NCI-H526 treated with DMSO at 0.1 percent for 48 hours (cell line): ENCODE measurements at regions not wholly inside any gene's neighbourhood (a gene's known extent, or its start where the extent isn't known, plus 50 kb on each side); places are given as distances from the start of the nearest gene placed in this dataset.
"Not testable (repeated sequence)": the region's sequence is repeated elsewhere in the genome, so short reads cannot be mapped to it uniquely, and the experiment has no call there.

ENCODE experiments used
- DNase-seq: peaks from one replicate; lab custom pipeline; 2025; lab: John Stamatoyannopoulos, UW

DNA sequence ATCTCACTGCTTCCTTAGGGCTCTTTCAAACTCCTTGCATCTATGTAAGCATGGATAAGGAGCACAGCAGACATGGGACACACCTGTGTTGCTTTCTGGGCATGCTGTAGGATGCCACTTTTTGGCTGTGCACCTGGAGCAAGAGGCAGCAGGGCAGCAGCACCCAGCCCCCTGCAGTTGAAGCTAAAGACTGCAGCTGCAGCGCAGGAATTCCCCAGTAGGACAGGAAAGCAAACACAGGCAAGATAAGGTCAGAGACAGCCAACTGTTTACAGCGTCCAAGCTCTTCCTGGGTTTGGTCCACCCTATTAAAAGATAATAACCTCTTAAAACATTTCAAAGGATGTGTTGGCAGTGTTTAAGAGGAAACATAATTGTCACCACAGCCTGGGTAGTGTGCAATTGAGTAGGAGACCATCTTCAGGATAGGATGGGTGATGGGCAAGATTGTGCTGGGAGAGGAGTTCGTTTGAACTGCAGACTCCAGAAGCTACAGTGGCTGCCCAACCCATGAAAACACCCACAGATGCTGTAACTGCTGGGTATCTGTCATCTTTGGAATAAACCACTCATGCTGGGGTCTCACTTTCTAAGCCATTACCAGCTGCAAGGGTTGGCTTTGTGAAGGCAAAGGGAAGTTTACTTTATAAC lies 242.3 kb upstream of the PLGLB1 start:
- not testable (repeated sequence) for DNase-seq

DNA sequence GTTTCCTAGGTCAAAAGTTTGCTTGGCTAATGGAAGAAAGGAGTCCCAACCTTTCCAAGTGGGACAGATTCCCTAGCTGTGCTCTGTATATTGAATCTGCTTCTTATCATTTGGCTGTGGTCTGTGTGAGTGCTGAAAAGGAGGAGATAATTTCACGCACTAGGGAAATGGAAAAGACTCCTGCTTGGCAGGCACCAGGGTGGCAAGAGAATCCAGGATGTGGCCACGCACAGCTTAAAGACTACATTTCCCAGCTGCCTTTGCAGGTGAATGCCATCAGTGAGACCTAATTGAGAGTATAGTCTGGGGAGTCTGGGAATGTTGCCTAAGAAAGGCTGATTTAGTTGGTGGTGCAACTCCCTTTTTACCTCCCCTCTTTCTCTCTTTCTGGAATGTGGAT lies 253.5 kb upstream of the PLGLB1 start:
- not testable (repeated sequence) for DNase-seq

DNA sequence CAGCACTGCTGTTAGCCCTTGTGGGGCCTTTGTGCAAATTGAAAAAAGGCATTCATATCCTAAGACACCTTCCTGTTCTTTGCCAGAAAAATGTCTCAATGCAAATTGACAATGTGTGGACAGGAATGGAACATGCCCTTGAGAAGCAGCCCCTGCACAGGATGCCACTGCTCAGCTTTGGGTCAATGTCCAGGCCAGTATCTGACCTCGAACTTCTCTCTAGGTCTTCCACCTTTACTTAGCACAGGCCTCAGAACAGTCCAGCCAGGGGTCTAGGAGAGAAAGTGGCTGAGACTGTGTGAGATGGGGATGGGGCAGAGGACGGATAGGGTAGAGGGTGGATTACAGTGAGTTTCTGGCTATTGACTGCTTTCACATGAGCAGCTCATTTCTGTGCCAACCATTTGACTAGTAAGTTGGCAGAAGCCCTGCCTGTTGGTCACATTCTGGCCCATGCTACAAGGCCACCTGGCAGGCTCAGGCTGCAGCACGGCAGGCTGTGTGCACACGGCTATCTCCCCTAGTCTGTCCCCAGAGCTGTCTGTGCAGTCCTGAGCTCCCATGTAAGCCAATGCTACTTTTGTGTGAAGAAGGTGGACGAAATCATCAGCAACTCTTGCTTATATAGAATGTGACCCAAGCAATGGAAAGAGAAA lies 254.5 kb upstream of the PLGLB1 start:
- not testable (repeated sequence) for DNase-seq

DNA sequence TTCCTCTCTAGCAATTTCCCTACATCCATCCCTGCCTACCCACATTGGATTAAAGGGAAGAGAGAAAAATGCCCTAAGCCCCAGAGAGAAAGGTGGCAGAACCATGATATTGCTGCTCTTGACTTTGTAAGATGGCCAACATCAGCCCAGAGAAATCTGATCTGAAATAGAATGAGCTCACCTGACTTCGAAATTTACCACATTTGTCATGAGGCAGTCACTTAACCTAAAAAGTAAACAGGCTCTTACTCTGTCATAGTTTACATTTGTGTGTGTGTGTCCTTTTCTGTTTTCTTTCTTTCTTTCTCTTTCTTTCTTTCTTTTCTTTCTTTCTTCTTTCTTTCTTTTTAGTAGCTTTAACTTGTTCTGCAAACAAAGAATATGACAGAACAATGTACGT lies 255.0 kb upstream of the PLGLB1 start:
- DNase-seq, result not testable (repeated sequence)

DNA sequence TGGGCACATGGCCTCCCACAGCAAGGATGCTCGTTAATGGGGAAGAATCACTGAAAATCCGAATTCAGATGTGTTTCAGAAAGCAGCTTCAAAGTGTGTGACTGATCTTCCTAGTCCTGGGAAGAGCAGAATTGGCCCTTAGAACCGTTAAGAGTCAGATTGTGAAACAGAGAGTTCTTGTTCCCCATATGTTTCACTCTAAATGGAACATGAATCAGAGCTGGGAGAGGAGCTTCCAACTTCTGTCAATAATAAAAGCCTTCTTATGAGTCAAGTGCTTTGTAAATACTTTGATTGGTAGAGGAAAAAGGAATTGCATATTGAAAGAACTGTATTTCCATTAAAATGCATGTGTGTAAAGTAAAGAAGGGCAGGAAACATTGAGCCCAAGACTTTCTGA lies 256.1 kb upstream of the PLGLB1 start:
- not testable (repeated sequence) for DNase-seq

DNA sequence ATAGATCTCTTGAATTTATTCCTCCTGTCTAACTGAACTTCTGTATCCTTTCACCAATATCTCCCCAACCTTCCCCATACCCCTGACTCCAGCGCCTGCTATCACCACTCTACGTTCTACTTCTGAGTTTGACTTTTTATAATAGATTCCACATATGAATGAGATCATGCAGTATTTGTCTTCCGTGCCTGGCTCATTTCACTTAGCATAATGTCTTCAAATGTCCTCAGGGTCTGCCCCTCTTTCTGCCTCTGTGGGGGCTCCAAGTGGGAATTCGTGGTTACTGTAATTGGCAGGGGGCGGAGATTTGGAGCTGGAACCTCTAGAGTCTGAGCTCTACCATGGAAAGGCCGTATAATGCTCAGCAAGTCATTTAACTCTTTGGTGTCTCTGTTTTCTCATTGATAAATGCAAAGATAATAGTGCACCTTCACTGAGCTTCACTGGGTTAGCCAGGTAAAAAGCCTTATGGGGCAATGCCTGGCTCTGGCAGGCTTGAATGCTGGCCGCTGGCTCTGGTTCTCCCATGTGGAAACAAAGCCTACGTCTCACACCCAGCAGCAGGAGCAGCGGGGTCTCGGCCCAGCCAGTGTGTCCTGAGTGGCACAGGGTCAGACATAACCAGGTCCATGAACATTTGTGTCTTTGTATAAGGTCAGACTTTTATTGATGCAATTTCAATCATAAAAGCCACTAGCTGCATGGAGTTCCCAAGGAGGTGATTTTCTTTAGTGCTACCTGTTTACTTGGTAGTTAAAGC lies 259.1 kb upstream of the PLGLB1 start:
- not testable (repeated sequence) for DNase-seq

DNA sequence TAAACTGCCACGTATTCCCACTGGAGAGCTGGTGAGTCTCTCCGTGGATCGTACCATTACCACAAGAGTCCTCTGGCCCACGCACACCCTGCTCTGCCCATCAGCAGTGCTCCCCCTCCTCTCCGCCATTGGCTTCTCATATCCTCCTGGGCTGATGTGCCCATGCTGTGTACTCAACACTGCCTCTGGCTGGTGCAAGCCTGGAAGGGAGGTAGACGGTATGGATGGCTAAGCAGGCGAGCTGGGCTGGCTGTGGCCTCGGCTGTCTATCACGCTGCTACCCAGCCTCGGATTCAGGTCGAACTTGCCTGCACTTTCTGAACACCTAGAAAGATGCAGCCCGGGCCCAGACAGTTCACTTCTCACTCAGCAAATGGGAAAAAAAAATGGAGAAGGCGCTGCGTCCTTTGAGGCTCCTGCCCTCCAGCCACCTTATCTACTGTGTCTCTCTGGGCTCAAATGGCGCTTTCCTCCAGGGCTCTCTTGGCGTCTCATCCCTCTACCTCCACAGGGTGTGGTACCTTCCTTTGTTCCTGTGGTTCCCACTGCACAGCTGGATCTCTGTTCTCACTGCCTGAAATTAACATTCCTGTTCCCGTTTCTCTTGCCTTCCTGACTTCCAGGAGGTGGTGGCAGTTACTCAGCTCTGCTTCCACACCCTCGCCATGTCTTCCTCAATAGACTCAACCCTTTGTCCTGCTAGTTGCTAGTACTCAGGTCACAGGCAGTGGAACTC lies 262.3 kb upstream of the PLGLB1 start:
- not testable (repeated sequence) for DNase-seq

DNA sequence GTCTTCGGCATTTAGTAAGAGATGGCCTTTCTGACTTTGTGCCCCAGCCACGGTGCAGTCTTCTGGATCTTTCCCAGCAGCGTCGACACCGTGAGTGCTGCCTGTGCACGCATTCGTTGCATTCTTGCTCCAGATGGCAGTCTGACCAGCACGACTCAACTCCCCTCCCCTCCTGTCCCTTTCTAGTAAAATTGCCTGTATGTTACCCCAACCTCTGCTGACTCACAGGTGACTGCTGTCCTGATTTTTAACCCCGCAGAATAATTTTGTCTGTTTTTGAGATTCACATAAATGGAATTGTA lies 262.8 kb upstream of the PLGLB1 start:
- DNase-seq, result not testable (repeated sequence)

DNA sequence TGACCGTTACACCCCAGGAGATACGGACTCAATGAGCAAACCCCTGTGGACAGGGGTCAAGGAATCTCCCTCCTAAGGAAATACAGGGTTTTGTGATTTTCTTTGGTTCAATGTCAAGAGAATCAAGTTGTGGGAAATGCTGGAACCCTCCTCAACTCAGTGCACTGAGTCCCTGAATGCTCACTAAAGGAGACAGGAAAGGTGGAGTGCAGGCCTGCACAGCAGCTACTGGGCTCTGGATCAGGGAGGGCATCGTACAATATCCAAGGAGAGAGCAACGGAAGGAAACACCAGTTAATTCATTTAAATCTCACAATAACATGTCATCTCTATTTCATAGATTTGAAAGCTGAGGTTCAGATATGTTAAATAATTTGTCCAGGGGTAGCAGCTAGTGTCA lies 263.5 kb upstream of the PLGLB1 start:
- not testable (repeated sequence) for DNase-seq

DNA sequence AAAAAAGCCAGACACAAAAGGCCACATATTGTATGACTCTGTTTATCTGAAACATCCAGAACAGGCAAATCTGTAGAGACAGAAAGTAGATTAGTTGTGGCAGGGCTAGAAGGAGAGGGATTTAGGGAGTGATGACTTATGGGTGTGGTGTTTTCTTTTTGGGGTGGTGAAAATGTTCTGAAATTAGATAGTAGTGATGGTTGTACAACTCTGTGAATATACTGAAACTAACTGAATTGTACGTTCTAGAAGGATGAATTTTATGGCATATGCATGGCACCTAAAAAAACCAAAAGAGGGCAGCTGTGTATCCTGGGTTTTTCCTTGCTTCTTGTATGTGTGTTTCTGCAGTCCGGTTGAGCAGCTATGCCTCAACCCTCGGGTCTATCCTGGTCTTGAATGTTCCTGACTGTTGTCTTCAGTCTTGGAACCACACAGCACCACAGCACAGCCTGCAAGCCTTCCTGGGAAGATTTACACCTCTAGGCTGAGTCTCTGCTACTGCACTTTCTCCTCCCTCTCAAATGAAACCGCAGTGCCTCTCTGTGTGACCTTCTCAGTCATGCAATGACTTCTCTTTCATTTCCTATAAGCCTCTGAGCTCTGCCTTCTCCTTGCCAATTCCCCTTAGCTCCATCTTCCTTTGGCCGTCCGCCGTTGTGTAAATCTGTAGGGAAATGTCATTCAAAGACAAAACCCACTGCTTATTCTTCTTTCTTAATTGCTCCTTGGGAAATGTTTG lies 269.1 kb upstream of the PLGLB1 start:
- DNase-seq, result not testable (repeated sequence)

DNA sequence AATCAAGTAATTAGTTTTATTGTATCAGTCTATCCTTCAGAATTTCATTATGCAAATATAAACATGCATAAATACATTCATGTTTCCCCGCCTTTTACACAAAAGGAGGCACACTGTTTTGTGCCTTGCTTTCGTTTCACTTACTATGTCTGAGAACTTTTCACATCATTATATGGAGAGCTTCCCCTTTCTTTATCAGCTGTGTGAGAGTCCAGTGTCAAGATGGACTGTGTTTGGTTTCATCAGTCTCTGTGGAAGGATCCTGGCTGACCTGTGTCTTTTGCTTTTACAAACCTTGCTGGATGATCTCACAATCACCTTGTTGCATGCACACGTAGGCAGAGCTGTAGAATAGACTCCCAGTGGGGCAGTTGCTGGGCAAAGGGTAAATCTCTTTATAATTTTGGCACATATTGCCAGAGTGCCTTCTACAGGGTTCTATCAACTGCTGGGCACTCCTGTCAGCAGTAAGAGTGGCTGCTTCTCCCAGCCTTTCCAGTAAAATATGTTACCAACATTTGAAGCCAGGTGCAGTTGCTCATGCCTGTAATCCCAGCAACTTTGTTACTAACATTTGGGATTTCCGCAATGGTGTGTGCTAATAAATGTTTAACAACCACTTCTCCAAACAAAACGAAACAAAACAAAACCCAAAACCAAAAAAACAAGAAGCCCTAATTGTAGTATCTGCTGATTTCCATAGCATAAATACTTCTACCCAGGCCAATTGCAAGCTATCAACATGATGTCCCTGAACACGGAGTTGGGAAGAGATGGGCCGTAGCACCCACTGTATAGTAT lies 270.0 kb upstream of the PLGLB1 start:
- DNase-seq, result not testable (repeated sequence)

DNA sequence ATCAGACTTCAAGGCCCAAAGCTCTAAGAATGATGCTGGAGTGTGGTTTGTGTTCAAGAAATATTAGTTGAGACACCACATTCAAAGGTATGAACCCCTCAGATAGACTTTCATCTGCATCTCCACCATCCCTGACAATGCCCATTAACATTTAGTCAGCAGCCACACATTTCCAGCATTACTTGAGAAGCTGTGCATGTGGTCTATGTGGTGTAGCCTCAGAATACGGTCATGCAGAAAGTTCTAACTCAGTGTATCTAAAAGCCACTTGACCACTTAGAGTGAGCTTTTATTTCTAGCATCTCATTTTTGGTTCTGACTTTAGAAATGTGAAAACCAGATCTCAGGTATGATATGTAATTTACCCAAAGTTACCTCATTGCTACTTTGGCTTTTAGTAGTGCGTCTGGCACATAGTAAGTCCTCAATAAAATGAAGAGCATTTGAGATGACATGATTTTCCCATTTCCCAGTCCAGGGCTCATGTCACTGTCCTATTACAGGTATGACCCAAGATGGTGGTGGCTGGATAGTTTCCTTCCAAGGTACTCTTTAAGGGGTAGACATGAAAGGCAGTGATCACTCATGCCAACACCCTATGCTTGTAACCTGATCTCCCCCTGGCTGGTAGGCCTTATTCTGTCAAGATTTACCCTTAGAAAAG lies 272.4 kb upstream of the PLGLB1 start:
- not testable (repeated sequence) for DNase-seq

DNA sequence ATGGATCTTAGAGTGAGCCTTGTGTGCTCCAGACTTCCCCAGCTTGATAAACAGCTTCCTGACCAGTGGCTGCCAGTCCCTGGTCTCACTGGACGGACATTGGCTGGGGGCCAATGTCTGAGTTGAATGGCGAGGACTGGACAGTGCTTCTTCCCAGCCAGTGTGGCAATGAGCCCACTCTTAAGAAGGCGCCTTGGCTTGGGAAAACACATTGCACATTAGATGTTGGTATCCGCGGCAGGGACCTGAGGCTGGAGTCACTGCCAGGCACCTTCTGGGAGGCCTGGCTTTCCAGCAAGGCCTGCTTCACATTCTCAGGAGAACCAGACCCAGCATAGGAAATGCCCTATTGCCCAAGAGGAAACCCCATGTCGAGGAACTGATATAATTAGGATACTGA lies 273.5 kb upstream of the PLGLB1 start:
- not testable (repeated sequence) for DNase-seq

DNA sequence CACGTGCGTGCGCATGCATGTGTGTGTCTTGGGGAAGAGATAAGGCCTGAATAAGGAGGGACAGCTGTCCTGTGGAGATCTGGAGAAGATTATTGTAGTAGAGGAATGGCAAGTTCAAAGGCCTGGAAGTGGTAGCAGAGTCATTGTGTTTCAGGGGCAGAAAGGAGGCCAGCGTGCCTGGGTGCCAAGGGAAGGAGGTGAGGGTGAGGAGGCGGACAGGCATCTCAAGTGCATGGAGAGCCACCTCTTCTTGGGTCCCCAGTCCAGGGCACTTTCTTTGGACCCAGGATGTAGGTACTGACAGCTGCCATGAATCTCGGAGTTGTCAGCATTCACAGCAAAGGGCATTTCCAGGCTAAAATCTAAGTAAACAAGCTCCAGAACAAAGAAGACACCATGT lies 279.7 kb upstream of the PLGLB1 start:
- DNase-seq, result not testable (repeated sequence)

DNA sequence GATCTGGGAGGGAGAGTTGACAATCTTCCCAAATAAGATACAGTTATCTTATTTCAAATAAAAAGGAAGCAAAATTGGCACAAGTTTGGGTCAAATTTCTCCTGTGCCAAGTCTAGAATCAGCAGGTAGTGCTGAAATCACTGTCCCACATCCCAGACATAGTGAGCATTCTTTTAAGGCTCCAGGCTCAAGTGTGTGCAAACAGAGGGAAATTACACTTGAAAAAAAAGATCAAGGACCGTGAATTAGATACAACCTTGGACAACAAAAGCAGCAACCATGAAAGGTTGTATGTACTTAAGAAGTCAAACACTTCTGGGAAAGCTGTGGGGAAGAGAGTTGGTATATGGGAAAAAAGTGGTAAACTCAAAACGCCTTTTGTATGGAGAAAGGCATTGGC lies 280.2 kb upstream of the PLGLB1 start:
- DNase-seq, result not testable (repeated sequence)

DNA sequence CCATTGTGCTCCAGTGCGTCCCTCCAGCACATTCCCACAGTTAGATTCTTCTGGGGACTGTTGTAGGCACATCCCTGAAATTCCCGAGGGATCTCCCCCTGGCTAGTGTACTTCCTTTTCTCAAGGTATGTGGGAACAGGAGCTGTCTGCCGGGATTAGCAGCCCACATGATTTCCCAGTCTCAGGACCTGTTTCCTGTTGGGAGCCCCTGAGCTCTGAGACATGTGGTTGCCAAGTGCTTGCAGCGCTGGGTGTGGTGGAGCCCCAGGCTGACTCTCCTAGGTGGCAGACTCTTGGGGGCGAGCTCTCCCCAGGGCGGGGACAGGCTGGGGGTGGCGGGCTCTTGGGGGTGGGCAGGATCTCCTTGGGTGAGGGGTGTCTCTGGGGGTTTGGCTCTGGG lies 287.0 kb upstream of the PLGLB1 start:
- DNase-seq, result not testable (repeated sequence)

DNA sequence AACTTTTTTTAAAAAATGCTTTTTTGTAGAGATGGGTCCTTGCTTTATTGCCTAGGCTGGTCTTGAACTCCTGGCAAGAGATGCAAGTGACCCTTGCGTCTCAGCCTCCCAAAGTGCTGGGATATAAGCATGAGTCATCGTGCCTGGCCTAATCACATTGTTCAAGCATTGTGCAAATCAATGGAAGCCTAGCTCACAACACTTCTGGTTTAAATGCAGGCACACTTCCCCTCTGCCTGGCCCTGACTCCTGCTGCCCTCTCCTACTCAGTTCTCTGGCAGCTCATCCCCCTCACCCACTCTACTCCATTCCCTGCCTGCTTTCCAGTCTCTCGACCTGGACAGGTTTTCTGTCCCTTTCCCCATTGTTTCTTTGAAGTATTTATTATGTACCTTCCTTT lies 288.1 kb upstream of the PLGLB1 start:
- not testable (repeated sequence) for DNase-seq

DNA sequence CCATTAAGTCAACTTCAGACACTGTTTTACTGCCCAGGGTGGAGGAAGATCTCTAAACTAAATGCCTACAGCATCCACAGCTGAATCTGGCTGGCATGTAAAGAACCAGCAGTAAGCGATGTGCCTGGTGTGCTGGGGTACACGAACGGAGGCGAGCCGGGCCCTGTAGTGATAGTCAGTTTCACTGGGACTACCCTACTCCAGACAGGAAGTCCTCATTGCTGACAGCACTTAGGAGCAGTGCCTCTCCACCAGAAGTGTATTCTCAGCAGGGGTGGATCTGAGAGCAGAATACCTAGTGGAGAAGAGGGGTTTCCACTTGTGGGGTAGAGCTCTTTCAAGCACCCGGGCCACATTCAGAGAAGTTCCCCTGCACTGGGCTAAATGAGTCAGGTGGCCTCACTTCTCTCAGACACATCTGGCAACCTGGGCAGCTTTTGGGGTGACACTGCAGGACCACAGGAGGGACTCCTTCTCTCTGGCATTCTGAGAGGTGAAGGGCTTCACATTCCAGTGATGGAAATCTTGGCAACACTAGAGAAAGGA lies 290.3 kb upstream of the PLGLB1 start:
- DNase-seq, result not testable (repeated sequence)

DNA sequence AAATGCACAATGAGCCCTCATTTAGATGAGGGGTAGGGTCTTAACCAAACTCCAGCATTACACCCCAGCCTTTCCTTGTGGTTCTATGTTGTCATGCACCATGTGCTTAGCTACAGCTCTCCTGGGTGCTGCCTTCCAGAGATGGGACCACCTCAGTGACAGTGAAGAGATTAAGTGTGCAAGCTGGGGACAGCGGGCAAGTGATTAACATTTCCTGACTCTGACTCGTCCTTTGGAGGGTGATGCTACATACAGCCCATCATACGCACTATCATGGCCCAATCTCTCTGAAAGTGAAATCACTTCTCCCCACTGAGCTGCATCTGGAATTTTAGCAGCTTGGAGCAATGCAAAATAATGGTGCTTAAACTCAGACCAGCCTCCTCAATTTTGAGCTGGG lies 293.0 kb upstream of the PLGLB1 start:
- DNase-seq, result not testable (repeated sequence)
